ENCODE measurements at regions not wholly inside any gene's neighbourhood (a gene's known extent, or its start where the extent isn't known, plus 50 kb on each side); places are given as distances from the start of the nearest gene placed in this dataset.

DNA sequence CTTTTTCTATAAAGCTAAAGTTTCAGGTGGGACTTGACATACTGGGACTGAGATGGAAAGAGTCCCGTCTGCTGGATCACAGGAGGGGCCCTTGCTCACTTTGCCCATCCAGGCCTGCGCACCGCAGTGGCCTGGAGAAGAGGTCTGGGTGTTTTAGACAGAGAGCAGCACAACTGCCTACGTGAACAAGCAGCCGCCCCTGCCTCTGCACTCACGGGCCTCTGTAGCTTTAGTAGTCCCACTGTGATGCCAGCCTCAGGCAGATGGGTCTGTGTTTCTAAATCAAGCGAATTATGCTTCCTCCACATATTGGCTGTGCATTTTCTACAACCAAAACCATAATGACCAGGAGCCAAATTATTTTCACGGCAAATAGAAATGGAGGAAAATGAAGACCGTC is 184.8 kb upstream of the FOXQ1 start:
- no peak for DNase-seq
- Histone ChIP-seq H3K4me2 (ENCODE audit: unreplicated experiment) (no peak overlapping the region), H3K27ac (no peak overlapping the region), H3K9ac (no peak overlapping the region), H2AFZ (no peak overlapping the region), H3F3A (ENCODE audit: insufficient read depth) (no peaks in the 10 kb centered on the region), H3K27me3 (replicated peaks; ENCODE audit: insufficient read depth) (no peaks in the 10 kb centered on the region; the same call in none of the 2 replicates), H4K20me1 (ENCODE audit: insufficient read depth) (no peaks in the 10 kb centered on the region), H3K4me3 (no peak overlapping the region), H3K36me3 (ENCODE audit: low read depth) (no peaks in the 10 kb centered on the region), H3K9me2 (ENCODE audit: insufficient read depth) (no peaks in the 10 kb centered on the region), H3K79me2 (ENCODE audit: insufficient read depth) (no peaks in the 10 kb centered on the region), H3K9me3 (ENCODE audit: low read depth) (no peaks in the 10 kb centered on the region), H3K4me1 (ENCODE audit: insufficient read depth) (peaks cover 9% of the 10 kb centered on the region)
- WGBS, 2 experiments (ENCODE audit: low coverage in 1 of 2, low lambda C conversion rate in 2 of 2, missing lambda C conversion rate in 2 of 2), result 95 to 97% methylated on average over 9 of the region's 9 CpGs
- TF ChIP-seq EZH2 (IDR thresholded peaks at IDR 0.05; ENCODE audit: insufficient read depth, poor library complexity, severe bottlenecking), result no peak
- no peak for TF ChIP-seq EZH2phosphoT487 (IDR thresholded peaks at IDR 0.05; ENCODE audit: insufficient read depth, low read depth)
- in situ Hi-C loops (cut with MboI), result no loop called here

DNA sequence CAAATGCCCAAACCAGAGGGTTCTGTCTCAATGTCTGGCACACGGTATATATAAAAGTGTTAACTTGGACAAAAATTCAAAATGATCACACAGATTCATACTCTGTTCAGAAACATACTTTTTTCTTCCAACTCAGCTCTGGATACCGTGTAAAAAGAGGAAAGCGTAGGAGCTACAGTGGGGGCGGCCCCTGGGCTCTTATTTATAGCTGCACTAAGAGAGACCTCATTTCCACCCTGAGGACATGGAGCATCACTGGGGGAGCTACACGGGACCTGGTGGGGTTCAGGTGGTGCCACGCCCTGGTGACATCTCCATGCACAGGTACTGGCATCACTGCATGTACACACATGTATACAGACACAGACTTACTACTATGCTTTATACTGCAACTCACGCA is 185.9 kb upstream of the FOXQ1 start:
- Histone ChIP-seq H3K9me3 (ENCODE audit: low read depth) (no peaks in the 10 kb centered on the region), H3K4me2 (ENCODE audit: unreplicated experiment) (no peak overlapping the region), H3K9me2 (ENCODE audit: insufficient read depth) (no peaks in the 10 kb centered on the region), H3K27me3 (replicated peaks; ENCODE audit: insufficient read depth) (no peaks in the 10 kb centered on the region; the same call in none of the 2 replicates), H3K79me2 (ENCODE audit: insufficient read depth) (no peaks in the 10 kb centered on the region), H3K9ac (no peak overlapping the region), H3K4me1 (ENCODE audit: insufficient read depth) (no peaks in the 10 kb centered on the region), H3F3A (ENCODE audit: insufficient read depth) (no peaks in the 10 kb centered on the region), H3K36me3 (ENCODE audit: low read depth) (no peaks in the 10 kb centered on the region), H4K20me1 (ENCODE audit: insufficient read depth) (no peaks in the 10 kb centered on the region), H2AFZ (no peak overlapping the region), H3K4me3 (no peak overlapping the region), H3K27ac (no peak overlapping the region)
- DNase-seq, result no peak
- WGBS, 2 experiments (ENCODE audit: low coverage in 1 of 2, low lambda C conversion rate in 2 of 2, missing lambda C conversion rate in 2 of 2), result 80 to 90% methylated on average over 7 of the region's 7 CpGs
- TF ChIP-seq EZH2phosphoT487 (IDR thresholded peaks at IDR 0.05; ENCODE audit: insufficient read depth, low read depth) (no peak), EZH2 (IDR thresholded peaks at IDR 0.05; ENCODE audit: insufficient read depth, poor library complexity, severe bottlenecking) (no peak)
- in situ Hi-C loops (cut with MboI), result no loop called here

DNA sequence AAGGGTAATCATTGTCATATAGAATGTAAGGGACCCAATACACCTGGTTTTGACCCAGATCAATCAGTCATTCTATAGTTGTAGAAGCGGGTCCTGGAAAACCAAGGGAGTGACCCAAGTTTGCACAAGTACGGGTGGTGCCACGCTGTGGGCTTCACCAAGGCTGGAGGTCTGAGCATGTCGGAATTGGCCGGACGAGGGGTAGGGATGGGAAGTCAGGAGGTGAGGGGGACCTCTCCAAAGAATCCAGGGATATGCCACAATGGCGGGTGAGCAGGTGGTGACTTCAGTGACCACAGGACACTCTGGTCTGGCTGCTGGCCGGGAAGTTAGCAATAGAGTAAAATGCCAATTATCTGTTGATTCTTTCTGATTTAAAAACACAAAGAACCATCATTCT is 186.6 kb upstream of the FOXQ1 start:
- no peaks in the 10 kb centered on the region for H3K4me1 ChIP-seq (ENCODE audit: insufficient read depth)
- H3K9me2 ChIP-seq (ENCODE audit: insufficient read depth), result no peaks in the 10 kb centered on the region
- no peaks in the 10 kb centered on the region; the same call in none of the 2 replicates for H3K27me3 ChIP-seq (replicated peaks; ENCODE audit: insufficient read depth)
- H2AFZ ChIP-seq, result no peak overlapping the region
- WGBS, 2 experiments (ENCODE audit: low coverage in 1 of 2, low lambda C conversion rate in 2 of 2, missing lambda C conversion rate in 2 of 2), result 86 to 92% methylated on average over 8 of the region's 8 CpGs
- H3K27ac ChIP-seq, result no peak overlapping the region
- H3K4me2 ChIP-seq (ENCODE audit: unreplicated experiment), result no peak overlapping the region
- DNase-seq, result no peak
- no peaks in the 10 kb centered on the region for H3K9me3 ChIP-seq (ENCODE audit: low read depth)
- in situ Hi-C loops (cut with MboI), result no loop called here
- H3F3A ChIP-seq (ENCODE audit: insufficient read depth), result no peaks in the 10 kb centered on the region
- no peaks in the 10 kb centered on the region for H3K79me2 ChIP-seq (ENCODE audit: insufficient read depth)
- TF ChIP-seq EZH2phosphoT487 (IDR thresholded peaks at IDR 0.05; ENCODE audit: insufficient read depth, low read depth) (no peak), EZH2 (IDR thresholded peaks at IDR 0.05; ENCODE audit: insufficient read depth, poor library complexity, severe bottlenecking) (no peak)
- no peaks in the 10 kb centered on the region for H3K36me3 ChIP-seq (ENCODE audit: low read depth)
- no peaks in the 10 kb centered on the region for H4K20me1 ChIP-seq (ENCODE audit: insufficient read depth)
- H3K4me3 ChIP-seq, result no peak overlapping the region
- no peak overlapping the region for H3K9ac ChIP-seq

DNA sequence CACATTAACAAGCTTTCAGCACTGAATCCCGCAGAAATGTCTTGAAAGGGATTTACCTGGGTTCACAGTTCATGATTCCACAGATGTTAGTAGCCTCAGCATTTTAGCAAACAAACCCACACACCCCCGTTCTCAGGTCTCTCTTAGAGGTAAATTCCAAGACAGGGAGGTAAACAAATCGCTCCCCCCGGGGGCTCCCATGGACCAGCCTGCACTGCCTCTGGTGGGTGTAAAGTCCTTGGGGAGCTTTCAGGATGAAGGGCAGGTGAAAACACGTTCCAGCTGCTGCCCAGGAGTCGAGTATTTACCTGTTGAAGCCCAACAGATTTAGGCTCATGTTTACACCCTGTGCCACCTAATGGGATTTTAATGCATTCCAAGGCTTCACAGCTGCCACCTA is 187.0 kb upstream of the FOXQ1 start:
- no peak overlapping the region for H3K27ac ChIP-seq
- H3K79me2 ChIP-seq (ENCODE audit: insufficient read depth), result no peaks in the 10 kb centered on the region
- in situ Hi-C loops (cut with MboI), result no loop called here
- no peaks in the 10 kb centered on the region for H3K9me2 ChIP-seq (ENCODE audit: insufficient read depth)
- DNase-seq, result no peak
- no peaks in the 10 kb centered on the region for H3K9me3 ChIP-seq (ENCODE audit: low read depth)
- WGBS, 2 experiments (ENCODE audit: low coverage in 1 of 2, low lambda C conversion rate in 2 of 2, missing lambda C conversion rate in 2 of 2), result 56 to 68% methylated on average over 6 of the region's 6 CpGs
- no peak overlapping the region for H3K4me2 ChIP-seq (ENCODE audit: unreplicated experiment)
- H3K36me3 ChIP-seq (ENCODE audit: low read depth), result no peaks in the 10 kb centered on the region
- TF ChIP-seq EZH2 (IDR thresholded peaks at IDR 0.05; ENCODE audit: insufficient read depth, poor library complexity, severe bottlenecking) (no peak), EZH2phosphoT487 (IDR thresholded peaks at IDR 0.05; ENCODE audit: insufficient read depth, low read depth) (no peak)
- H3F3A ChIP-seq (ENCODE audit: insufficient read depth), result no peaks in the 10 kb centered on the region
- no peaks in the 10 kb centered on the region for H3K4me1 ChIP-seq (ENCODE audit: insufficient read depth)
- H3K9ac ChIP-seq, result no peak overlapping the region
- no peak overlapping the region for H2AFZ ChIP-seq
- no peak overlapping the region for H3K4me3 ChIP-seq
- H3K27me3 ChIP-seq (replicated peaks; ENCODE audit: insufficient read depth), result no peaks in the 10 kb centered on the region; the same call in none of the 2 replicates
- H4K20me1 ChIP-seq (ENCODE audit: insufficient read depth), result no peaks in the 10 kb centered on the region

Data from GM23248 (cell line).